ENCODE measurements at regions not wholly inside any gene's neighbourhood (a gene's known extent, or its start where the extent isn't known, plus 50 kb on each side); places are given as distances from the start of the nearest gene placed in this dataset.
"Not testable (repeated sequence)": the region's sequence is repeated elsewhere in the genome, so short reads cannot be mapped to it uniquely, and the experiment has no call there.

DNA sequence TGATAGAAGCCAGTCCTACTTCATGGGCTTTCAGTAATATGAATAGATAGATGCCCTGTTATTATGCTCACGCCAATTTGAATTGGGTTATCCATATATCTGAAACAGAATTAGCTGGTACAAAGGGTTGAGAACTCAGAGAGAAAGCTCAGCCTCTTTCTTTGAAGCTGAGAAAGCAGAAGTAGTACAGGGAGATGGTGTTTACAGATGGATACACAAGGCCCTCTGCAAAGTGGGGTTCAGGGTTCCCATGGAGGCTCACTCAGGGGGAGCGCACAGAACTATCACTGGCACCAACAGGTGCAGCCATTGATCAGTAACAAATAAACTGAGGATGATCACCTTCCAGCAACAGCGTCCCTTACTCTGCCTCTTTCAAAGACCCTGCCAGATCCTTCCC is 349.7 kb downstream of the ICE1 start:
- no peak for DNase-seq
- no peak for TF ChIP-seq POLR2A (IDR thresholded peaks at IDR 0.05; ENCODE audit: low read length)
- TF ChIP-seq GATA1 (IDR thresholded peaks at IDR 0.05; ENCODE audit: low read depth, low read length), result no peak

DNA sequence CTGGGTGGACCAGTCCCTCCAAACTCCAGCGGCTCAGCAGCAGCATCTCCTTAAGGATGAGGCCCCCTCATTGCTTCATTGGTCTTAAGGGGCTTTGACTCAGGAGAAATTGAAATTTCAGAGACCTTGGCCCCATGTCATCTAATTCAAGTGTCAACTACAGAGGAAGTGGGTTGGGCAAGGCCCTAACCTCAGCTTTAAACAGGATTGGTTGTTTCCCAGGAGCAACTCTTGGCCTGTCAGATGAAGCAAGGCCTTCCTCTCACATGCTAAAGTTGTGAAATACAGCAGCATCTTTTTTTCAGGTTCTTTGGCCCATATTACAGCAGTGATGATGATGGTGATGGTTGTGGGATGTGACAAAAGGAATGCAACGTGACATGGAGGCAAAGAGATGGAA is 348.3 kb downstream of the ICE1 start:
- no peak for TF ChIP-seq GATA1 (IDR thresholded peaks at IDR 0.05; ENCODE audit: low read depth, low read length)
- TF ChIP-seq POLR2A (IDR thresholded peaks at IDR 0.05; ENCODE audit: low read length), result no peak
- no peak for DNase-seq

DNA sequence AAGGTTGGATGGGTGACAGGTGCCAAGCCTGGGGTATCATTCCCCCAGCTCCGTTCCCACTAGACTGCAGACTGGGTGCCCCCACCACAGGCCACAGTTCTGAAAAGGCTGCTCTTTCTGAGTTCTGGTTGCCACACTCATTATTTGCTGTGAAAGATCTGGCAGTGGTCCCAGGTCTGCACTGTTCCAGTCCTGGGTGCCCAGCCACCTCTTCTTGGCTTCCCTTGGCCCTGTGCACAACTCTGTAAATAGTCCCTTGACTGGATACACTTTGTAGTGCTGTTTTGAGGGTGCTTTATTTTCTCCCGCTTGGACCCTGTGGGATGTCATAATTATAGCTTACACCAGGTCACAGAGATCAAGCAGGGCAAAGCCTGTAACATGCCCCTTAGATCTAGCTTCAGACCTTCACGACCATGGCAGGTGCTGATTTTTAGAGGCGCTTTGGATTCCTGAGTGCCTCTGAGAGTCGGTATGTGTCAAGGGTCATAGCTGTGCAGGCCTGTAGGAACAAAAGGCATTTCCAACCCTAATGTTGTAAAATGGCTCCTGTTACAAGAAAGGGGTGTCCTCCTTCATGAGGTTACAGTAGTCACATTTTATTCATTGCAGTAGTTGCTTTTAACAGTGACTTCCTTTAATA is 344.9 kb downstream of the ICE1 start:
- no peak for DNase-seq
- TF ChIP-seq GATA1 (IDR thresholded peaks at IDR 0.05; ENCODE audit: low read depth, low read length) (no peak), POLR2A (IDR thresholded peaks at IDR 0.05; ENCODE audit: low read length) (no peak)

- no peak for DNase-seq
- TF ChIP-seq GATA1 (IDR thresholded peaks at IDR 0.05; ENCODE audit: low read depth, low read length) (no peak), POLR2A (IDR thresholded peaks at IDR 0.05; ENCODE audit: low read length) (no peak)
Observed at GRCh38 chr5:5765066-5765850, 342.8 kb downstream of the ICE1 start.

GRCh38 chr5:5764246-5764645 is 341.8 kb downstream of the ICE1 start:
- DNase-seq, result no peak
- TF ChIP-seq GATA1 (IDR thresholded peaks at IDR 0.05; ENCODE audit: low read depth, low read length) (no peak), POLR2A (IDR thresholded peaks at IDR 0.05; ENCODE audit: low read length) (no peak)

DNA sequence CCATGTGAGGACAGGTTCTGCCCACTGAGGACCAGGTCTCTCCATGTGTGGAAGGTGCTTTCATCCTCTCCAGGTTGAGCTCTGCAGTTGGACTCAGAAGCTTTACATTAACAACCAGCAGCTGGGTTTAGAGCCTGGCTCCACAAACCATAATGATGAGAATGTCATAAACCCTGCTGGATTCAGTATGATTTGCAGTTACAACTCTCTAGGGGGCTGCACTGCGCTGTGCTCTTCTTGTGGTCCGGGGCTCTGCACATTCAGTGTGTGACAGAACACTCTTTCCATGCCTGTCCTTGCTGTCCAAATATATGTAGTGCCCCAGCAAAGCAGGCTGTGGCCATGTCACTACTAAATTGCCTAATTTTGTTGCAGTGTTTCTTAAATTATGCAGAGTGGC is 334.3 kb downstream of the ICE1 start:
- TF ChIP-seq POLR2A (IDR thresholded peaks at IDR 0.05; ENCODE audit: low read length) (no peak), GATA1 (IDR thresholded peaks at IDR 0.05; ENCODE audit: low read depth, low read length) (no peak)
- DNase-seq, result no peak

DNA sequence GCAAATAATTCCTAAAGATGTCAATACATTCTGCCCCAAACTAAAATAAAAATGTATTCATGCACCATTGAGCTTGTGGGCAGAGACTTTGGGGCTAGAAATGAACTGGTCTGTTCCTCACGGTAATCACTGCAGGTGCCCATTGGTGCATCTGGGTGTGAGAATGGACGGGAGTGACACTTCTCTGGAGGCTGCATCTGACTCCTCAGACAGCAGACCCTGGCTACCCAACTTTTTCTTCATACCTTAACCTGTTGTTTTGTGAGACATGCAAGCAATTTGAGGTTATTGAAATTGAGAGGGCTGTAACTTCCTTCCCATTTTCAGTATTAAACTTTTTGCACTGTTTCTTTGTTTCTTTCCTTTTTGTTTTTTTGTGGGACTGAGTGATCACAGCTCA is 333.4 kb downstream of the ICE1 start:
- TF ChIP-seq POLR2A (IDR thresholded peaks at IDR 0.05; ENCODE audit: low read length), result no peak
- TF ChIP-seq GATA1 (IDR thresholded peaks at IDR 0.05; ENCODE audit: low read depth, low read length), result no peak
- DNase-seq, result no peak

DNA sequence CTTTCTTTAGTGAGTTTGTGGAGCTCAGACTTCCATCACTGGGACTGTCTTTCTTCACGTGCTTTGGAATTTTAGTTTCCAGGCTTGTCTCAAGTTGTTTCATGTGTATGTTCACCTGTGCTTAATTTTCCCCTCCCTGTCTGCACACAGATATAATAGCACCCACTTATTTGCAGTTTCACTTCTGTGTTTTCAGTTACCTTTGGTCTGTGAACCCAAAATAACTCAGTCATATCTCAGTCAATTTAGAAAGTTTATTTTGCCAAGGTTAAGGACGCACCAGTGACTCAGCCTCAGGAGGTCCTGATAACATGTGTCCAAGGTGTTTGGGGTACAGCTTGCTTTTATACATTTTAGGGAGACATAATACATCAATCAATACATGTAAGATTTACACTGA is 330.4 kb downstream of the ICE1 start:
- no peak for TF ChIP-seq POLR2A (IDR thresholded peaks at IDR 0.05; ENCODE audit: low read length)
- no peak for TF ChIP-seq GATA1 (IDR thresholded peaks at IDR 0.05; ENCODE audit: low read depth, low read length)
- no peak for DNase-seq

- no peak for DNase-seq
- TF ChIP-seq GATA1 (IDR thresholded peaks at IDR 0.05; ENCODE audit: low read depth, low read length), result no peak
- TF ChIP-seq POLR2A (IDR thresholded peaks at IDR 0.05; ENCODE audit: low read length), result no peak
Observed at GRCh38 chr5:5751987-5752386, 329.5 kb downstream of the ICE1 start.

DNA sequence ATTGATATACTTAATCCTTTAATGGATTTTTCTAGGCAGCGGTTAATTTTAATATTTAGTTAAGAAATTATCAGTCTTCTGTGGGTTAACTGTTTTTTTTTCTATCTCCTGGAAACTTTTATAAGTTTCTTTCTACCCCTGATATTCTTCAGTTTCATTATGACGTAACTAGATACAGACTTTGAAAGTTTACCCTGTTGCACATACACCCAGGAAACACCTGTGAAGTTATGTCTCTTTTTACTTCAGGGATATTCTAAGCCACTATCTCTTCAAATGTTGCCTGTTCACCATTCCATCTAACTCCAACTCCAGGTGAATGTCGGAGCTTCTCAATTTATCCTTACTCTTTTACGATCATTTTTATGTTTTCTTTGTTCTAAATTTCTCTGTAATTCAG is 329.0 kb downstream of the ICE1 start:
- TF ChIP-seq POLR2A (IDR thresholded peaks at IDR 0.05; ENCODE audit: low read length) (no peak), GATA1 (IDR thresholded peaks at IDR 0.05; ENCODE audit: low read depth, low read length) (no peak)
- DNase-seq, result no peak

- no peak for TF ChIP-seq GATA1 (IDR thresholded peaks at IDR 0.05; ENCODE audit: low read depth, low read length)
- no peak for TF ChIP-seq POLR2A (IDR thresholded peaks at IDR 0.05; ENCODE audit: low read length)
- no peak for DNase-seq
Observed at GRCh38 chr5:5741418-5741817, 318.9 kb downstream of the ICE1 start.

- no peak for DNase-seq
- TF ChIP-seq POLR2A (IDR thresholded peaks at IDR 0.05; ENCODE audit: low read length), result no peak
- no peak for TF ChIP-seq GATA1 (IDR thresholded peaks at IDR 0.05; ENCODE audit: low read depth, low read length)
Observed at GRCh38 chr5:5739490-5739945, 317.0 kb downstream of the ICE1 start.

GRCh38 chr5:5738797-5739489 is 316.5 kb downstream of the ICE1 start:
- no peak for TF ChIP-seq GATA1 (IDR thresholded peaks at IDR 0.05; ENCODE audit: low read depth, low read length)
- no peak for TF ChIP-seq POLR2A (IDR thresholded peaks at IDR 0.05; ENCODE audit: low read length)
- DNase-seq, result no peak

DNA sequence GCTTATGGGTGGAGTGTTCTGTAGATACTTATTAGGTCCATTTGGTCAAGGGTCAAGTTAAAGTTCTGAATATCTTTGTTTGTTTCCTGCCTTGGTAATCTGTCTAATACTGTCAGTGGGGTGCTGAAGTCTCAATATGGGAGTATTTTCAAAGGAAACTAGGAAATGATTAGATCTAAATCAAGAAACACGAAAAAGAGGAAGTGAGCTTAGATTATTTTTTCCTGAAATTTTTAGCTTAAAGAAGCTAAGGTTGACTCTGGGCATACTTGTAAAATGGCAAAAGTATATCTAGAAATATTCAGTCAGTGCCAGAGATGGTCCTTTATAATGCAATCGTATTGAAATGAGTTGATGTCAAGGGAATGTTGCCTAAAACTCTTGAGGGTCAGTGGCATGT is 313.5 kb downstream of the ICE1 start:
- TF ChIP-seq POLR2A (IDR thresholded peaks at IDR 0.05; ENCODE audit: low read length), result no peak
- TF ChIP-seq GATA1 (IDR thresholded peaks at IDR 0.05; ENCODE audit: low read depth, low read length), result no peak
- DNase-seq, result no peak

GRCh38 chr5:5733058-5733457 is 310.6 kb downstream of the ICE1 start:
- not testable (repeated sequence) for DNase-seq

Measured in erythroblast (primary cell).